Peyer's patch (tissue), 4 donors: ENCODE measurements at regions not wholly inside any gene's neighbourhood (a gene's known extent, or its start where the extent isn't known, plus 50 kb on each side); places are given as distances from the start of the nearest gene placed in this dataset.
"Not testable (repeated sequence)": the region's sequence is repeated elsewhere in the genome, so short reads cannot be mapped to it uniquely, and the experiment has no call there.

Experiments used
- POLR2A ChIP-seq, 2 donors: fragments of 450-650 bp; IDR thresholded peaks; one replicate each; pipeline ENCODE4 v1.5.1; 2017; ENCODE audit warnings: antibody characterized with exemption in 2 of 2, mild to moderate bottlenecking in 2 of 2, moderate library complexity in 2 of 2
- TF ChIP-seq, protein P1 (sequence below), 6 experiments: fragments of 450-650 bp in 4 of 6; fragments of 200-600 bp in 2 of 6; sonication (generic) in 1 of 6; IDR thresholded peaks; one replicate each; pipeline ENCODE4 v1.5.1; 2017 to 2019; ENCODE audit warnings: antibody characterized with exemption in 6 of 6, mild to moderate bottlenecking in 3 of 6, moderate library complexity in 1 of 6

DNA sequence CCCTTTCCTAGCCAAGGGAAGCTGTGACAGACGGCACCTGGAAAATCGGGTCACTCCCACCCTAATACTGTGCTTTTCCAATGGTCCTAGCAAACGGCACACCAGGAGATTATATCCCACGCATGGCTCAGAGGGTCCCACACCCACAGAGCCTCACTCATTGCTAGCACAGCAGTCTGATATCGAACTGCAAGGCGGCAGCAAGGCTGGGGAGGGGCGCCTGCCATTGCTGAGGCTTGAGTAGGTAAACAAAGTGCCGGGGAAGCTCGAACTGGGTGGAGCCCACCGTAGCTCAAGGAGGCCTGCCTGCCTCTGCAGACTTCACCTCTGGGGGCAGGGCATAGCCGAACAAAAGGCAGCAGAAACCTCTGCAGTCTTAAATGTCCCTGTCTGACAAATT is 91.4 kb upstream of the HMGXB4 start:
- TF ChIP-seq, protein P1, sequence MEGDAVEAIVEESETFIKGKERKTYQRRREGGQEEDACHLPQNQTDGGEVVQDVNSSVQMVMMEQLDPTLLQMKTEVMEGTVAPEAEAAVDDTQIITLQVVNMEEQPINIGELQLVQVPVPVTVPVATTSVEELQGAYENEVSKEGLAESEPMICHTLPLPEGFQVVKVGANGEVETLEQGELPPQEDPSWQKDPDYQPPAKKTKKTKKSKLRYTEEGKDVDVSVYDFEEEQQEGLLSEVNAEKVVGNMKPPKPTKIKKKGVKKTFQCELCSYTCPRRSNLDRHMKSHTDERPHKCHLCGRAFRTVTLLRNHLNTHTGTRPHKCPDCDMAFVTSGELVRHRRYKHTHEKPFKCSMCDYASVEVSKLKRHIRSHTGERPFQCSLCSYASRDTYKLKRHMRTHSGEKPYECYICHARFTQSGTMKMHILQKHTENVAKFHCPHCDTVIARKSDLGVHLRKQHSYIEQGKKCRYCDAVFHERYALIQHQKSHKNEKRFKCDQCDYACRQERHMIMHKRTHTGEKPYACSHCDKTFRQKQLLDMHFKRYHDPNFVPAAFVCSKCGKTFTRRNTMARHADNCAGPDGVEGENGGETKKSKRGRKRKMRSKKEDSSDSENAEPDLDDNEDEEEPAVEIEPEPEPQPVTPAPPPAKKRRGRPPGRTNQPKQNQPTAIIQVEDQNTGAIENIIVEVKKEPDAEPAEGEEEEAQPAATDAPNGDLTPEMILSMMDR (IDR thresholded peaks at IDR 0.05): not testable (repeated sequence)
- TF ChIP-seq POLR2A (IDR thresholded peaks at IDR 0.05): not testable (repeated sequence)
